Naive thymus-derived CD8-positive, alpha-beta T cell (primary cell): ENCODE measurements at regions not wholly inside any gene's neighbourhood (a gene's known extent, or its start where the extent isn't known, plus 50 kb on each side); places are given as distances from the start of the nearest gene placed in this dataset.

ENCODE experiments used
- ATAC-seq, 2 donors: fragments of 150-1000 bp; cut with Tn5 transposase in 1 of 2; sonication (Bioruptor Pico), chemical (Tn5 transposase) in 1 of 2; 1 replicate in 1 of 2; 2 replicates in 1 of 2; pipeline ENCODE4 v1.10.0; 2021; ENCODE audit warnings: mild to moderate bottlenecking in 2 of 2, moderate library complexity in 2 of 2
- POLR2A ChIA-PET: fragments of 350-600 bp; sonication (Branson Sonifier 250); formaldehyde crosslinking; loops from one replicate; lab custom pipeline; 2021; ENCODE audit warnings: antibody characterized with exemption; lab: Charles Lee
- DNase-seq, 10 donors: peaks; one replicate each; pipeline versions ENCODE4 v3.0.0 to v3.0.0-alpha.2; 2020 to 2022
- H3K27ac Mint-ChIP-seq, 10 donors: one replicate each; pipeline ENCODE4 v1.8.0; 2020 to 2022; ENCODE audit warnings: mild to moderate bottlenecking in 10 of 10, mixed read lengths in 10 of 10, moderate library complexity in 4 of 10, inconsistent platforms in 1 of 10
- H3K27me3 Mint-ChIP-seq, 5 donors: one replicate each; pipeline ENCODE4 v1.8.0; 2021 to 2022; ENCODE audit warnings: mixed read lengths in 5 of 5
- H3K36me3 Mint-ChIP-seq, 3 donors: one replicate each; pipeline ENCODE4 v1.8.0; 2020 to 2022; ENCODE audit warnings: mixed read lengths in 3 of 3, mild to moderate bottlenecking in 2 of 3, inconsistent platforms in 1 of 3
- H3K4me1 Mint-ChIP-seq, 4 donors: one replicate each; pipeline ENCODE4 v1.8.0; 2021 to 2022; ENCODE audit warnings: mixed read lengths in 4 of 4
- H3K4me3 Mint-ChIP-seq, 10 donors: one replicate each; pipeline ENCODE4 v1.8.0; 2020 to 2022; ENCODE audit warnings: mild to moderate bottlenecking in 10 of 10, mixed read lengths in 10 of 10, moderate library complexity in 6 of 10, inconsistent platforms in 1 of 10
- H3K9me3 Mint-ChIP-seq, 9 donors: one replicate each; pipeline ENCODE4 v1.8.0; 2020 to 2022; ENCODE audit warnings: mixed read lengths in 9 of 9, mild to moderate bottlenecking in 3 of 9, inconsistent platforms in 1 of 9, moderate library complexity in 1 of 9

DNA sequence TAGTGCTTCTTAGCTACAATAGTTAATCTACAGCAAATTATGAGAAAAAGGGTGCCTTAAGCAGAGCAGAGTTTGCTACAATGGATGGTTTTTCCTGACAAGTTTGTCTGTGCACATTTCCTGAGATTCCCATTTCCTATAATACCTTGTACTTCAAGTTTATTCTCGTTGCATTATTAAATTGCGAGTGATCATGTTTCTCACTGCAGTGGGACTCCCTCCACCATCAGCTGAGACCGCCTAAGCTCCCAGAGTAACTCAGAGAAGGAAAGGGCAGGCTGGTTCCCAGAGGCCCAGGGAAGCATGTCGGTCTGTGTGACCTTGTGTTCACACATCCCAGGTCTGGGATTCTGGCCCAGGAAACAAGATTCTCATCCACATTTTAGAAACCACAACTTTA, 162.1 kb downstream of the ARL4C start:
- H3K4me3 Mint-ChIP-seq, result peak overlapping the region in 1 of 10 donors; percentile 7
- H3K4me1 Mint-ChIP-seq, result peaks cover 17 to 33% (median 30%) of the 10 kb centered on the region in 4 donors
- ATAC-seq, result no peak
- H3K27me3 Mint-ChIP-seq, result peaks cover 0 to 2% (median 0%) of the 10 kb centered on the region in 5 donors
- peaks cover 0 to 10% (median 2%) of the 10 kb centered on the region in 9 donors for H3K9me3 Mint-ChIP-seq
- POLR2A ChIA-PET, result interaction anchor here (0.7 to 1.4 kb wide), 6 partner anchors 11 to 43 kb away, joined by 3 to 4 read pairs (median 3); no protein-coding TSS in a partner anchor
- H3K36me3 Mint-ChIP-seq, result peaks cover 0 to 5% (median 0%) of the 10 kb centered on the region in 3 donors
- peak overlapping the region in 7 of 10 donors; percentile 8 to 63 (median 43) for H3K27ac Mint-ChIP-seq
- DNase-seq, result no peak

DNA sequence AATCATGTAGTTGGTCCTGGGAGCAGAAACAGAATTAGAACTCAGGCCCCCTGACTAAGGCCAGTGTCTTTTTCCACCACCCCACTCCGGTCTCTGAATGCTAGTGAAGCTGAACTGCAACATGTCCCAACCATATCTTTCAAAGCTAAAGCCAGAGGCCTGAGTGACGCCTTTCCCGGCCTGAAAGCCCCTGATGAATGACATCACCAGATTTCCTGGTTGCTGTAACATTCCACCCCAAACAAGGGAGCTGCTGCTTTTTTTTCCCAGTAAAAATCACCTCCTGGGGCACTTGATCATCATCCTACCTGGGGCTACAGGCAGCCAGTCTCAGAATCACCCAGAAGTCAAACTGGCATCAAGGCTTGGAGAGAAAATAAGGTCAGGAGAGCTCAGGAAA, 162.7 kb downstream of the ARL4C start:
- H3K36me3 Mint-ChIP-seq, result peaks cover 0 to 5% (median 0%) of the 10 kb centered on the region in 3 donors
- DNase-seq, result no peak
- peak overlapping the region in 1 of 10 donors; percentile 18 for H3K4me3 Mint-ChIP-seq
- peaks cover 0 to 2% (median 0%) of the 10 kb centered on the region in 5 donors for H3K27me3 Mint-ChIP-seq
- POLR2A ChIA-PET, result interaction anchor here (1.1 to 1.4 kb wide), 2 partner anchors 10 to 28 kb away, joined by 3 to 4 read pairs; no protein-coding TSS in a partner anchor
- ATAC-seq, result no peak
- H3K27ac Mint-ChIP-seq, result peak overlapping the region in 3 of 10 donors; percentile 21 to 63 (median 60)
- H3K4me1 Mint-ChIP-seq, result peaks cover 17 to 33% (median 30%) of the 10 kb centered on the region in 4 donors
- peaks cover 0 to 5% (median under 1%) of the 10 kb centered on the region in 9 donors for H3K9me3 Mint-ChIP-seq

DNA sequence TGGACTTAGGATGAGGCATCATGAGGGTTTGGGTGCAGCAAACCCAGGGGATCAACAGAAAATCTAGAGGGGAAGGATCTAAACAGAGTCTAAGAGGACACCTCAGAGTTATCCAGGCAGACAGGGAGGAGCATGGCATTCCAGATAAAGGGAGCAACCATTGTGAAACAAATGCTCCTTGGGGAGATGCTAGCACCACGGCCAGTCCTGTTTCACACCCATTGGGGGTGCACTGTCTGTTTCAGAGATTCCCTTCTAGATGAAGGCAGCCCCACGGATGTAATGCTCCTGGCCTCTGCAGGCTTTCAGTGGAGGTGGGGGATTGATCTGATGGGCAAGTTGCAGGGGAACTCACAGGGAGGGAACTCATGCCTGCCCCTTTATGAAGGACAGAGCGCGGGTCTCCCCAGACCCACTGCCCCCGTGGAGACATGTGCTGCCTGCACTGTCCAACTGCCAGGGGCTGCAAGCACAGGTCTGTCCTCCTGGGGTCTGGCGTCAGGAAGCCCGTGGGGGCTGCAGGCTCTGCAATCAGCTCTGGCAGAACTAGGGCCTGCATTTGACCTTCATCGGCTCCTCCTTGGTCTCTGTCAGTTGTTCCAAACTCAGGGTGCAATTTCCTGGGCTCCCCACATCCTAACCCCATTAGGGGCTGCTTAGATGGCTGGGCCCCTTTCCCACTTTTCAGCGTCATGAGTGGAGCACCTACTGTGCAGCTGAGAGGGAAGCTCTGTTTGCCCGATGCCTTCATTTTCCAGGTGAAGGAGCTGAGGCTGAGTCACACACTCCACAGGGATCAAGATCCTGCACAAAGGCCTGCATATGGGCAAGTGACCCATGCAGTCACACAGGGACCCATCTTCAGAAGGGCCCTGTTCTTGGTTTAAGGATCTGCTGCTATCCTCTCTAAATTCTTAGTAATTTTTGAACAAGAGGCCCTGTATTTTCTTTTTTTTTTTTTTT, 163.4 kb downstream of the ARL4C start:
- peak overlapping the region in 7 of 10 donors; percentile 27 to 91 (median 42) for H3K27ac Mint-ChIP-seq
- H3K4me1 Mint-ChIP-seq, result peaks cover 17 to 33% (median 30%) of the 10 kb centered on the region in 4 donors
- H3K36me3 Mint-ChIP-seq, result peaks cover 0 to 3% (median 0%) of the 10 kb centered on the region in 3 donors
- no peak overlapping the region for H3K4me3 Mint-ChIP-seq
- ATAC-seq (no peak), DNase-seq (no peak)
- peaks cover 0 to 2% (median 0%) of the 10 kb centered on the region in 9 donors for H3K9me3 Mint-ChIP-seq
- peaks cover 0 to 2% (median 0%) of the 10 kb centered on the region in 5 donors for H3K27me3 Mint-ChIP-seq
- POLR2A ChIA-PET, result interaction anchor here (1.4 kb wide), 1 partner anchor 9 kb away, joined by 4 read pairs; no protein-coding TSS in a partner anchor

DNA sequence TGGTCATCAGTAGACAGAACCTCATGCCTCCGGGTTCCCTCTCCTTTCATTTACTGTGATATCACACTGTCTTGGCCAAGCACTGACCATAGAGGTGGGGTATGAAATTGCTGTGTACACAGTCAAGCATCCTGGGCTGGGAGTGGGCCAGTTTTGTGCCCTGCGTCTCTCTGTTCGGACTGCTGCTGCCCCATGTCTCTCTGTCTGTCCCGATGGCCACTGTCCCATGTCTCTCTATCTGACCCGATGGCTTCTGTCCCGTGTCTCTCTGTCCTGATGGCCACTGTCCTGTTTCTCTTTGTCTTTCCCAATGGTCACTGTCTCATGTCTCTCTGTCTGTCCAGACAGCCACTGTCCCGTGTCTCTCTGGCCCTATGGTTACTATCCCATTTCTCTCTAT, 164.9 kb downstream of the ARL4C start:
- ATAC-seq (no peak), DNase-seq (no peak)
- H3K9me3 Mint-ChIP-seq, result peaks cover 0 to 2% (median 0%) of the 10 kb centered on the region in 9 donors
- H3K4me3 Mint-ChIP-seq, result no peak overlapping the region
- no peaks in the 10 kb centered on the region for H3K36me3 Mint-ChIP-seq
- peaks cover 20 to 43% (median 40%) of the 10 kb centered on the region in 4 donors for H3K4me1 Mint-ChIP-seq
- peaks cover 0 to 2% (median 0%) of the 10 kb centered on the region in 5 donors for H3K27me3 Mint-ChIP-seq
- peak overlapping the region in 4 of 10 donors; percentile 27 to 91 (median 40) for H3K27ac Mint-ChIP-seq
- POLR2A ChIA-PET, result no interaction called here

DNA sequence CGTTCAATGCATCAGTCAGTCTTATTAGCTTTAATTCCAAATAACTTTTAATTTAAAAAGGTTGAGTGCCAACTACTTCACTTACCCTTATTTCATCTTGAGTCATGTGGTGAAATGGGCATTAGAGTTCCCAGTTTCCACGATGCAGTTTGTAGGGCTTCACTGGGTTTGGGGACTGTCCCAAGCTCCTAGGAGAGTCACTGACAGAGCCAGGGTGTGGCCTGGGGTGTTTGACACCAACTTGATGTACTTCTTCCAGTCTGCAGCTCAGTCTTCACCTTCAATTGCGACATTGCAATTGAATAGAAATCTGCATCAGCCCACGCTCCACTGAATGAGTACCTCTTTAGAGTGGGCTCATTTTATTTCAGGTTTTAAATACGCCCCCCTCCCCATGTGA, 165.3 kb downstream of the ARL4C start:
- Mint-ChIP-seq H3K4me3 (no peak overlapping the region), H3K27me3 (peaks cover 0 to 2% (median 0%) of the 10 kb centered on the region in 5 donors), H3K27ac (peak overlapping the region in 2 of 10 donors; percentile 27 to 78), H3K36me3 (no peaks in the 10 kb centered on the region), H3K9me3 (peaks cover 0 to 2% (median 0%) of the 10 kb centered on the region in 9 donors), H3K4me1 (peaks cover 20 to 43% (median 40%) of the 10 kb centered on the region in 4 donors)
- ATAC-seq (no peak), DNase-seq (no peak)
- POLR2A ChIA-PET, result no interaction called here

DNA sequence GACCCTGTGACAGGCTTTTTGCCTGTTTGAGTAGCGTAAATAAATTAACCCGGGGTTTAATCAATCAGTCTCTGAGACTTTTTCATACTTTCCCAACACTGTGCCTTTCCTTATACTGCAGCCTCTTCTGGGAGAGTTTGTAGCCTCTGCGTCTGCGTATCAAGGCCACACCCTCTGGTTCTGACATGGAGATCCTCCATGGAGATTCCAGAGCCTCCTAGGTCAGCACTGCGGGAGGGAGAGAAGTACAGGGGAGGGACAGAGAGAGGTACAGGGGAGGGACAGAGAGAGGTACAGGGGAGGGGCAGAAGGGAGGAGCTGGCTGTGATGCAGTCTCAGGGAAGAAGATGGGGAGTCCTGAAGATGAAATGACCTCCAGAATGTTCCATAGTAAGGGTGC, 166.0 kb downstream of the ARL4C start:
- no peak for DNase-seq
- H3K4me3 Mint-ChIP-seq, result no peak overlapping the region

DNA sequence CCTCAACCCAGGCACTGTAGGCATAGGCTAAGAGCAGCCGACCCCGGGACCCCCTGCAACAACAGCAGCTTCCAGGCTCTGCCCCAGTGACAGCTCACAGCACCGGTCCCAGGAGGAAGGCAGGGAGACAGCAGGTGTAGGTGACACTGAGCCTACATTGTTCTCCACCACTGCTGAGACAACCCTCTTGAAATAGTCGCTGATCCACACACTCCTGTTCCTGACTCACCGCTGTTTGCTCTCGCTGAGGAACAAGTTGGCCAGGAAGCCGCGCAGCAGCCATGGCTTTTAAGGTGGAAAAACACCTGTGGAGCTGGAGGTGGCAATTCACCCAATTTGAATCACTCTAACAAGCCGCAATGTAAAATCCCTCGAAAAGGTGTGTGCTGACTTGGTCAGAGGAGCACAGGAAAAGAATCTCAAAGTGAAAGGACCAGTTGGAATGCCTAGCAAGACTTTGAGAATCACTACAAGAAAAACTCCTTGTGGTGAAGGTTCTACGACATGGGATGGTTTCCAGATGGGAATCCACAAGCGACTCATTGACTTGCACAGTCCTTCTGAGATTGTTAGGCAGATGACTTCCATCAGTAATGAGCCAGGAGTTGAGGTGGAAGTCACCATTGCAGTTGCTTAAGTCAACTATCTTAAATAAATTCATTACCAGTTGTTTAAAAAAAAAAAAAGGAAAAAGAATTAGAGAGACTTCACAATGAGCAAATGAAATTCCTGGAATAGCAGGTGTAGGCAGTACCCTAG, 167.5 kb downstream of the ARL4C start:
- DNase-seq, result no peak
- no peak for ATAC-seq
- H3K4me1 Mint-ChIP-seq, result peaks cover 15 to 34% (median 25%) of the 10 kb centered on the region in 4 donors
- H3K36me3 Mint-ChIP-seq, result no peaks in the 10 kb centered on the region
- H3K4me3 Mint-ChIP-seq, result no peak overlapping the region
- H3K27ac Mint-ChIP-seq, result peak overlapping the region in 4 of 10 donors; percentile 14 to 71 (median 28)
- H3K9me3 Mint-ChIP-seq, result peaks cover 0 to 2% (median 0%) of the 10 kb centered on the region in 9 donors
- peaks cover 0 to 2% (median 0%) of the 10 kb centered on the region in 5 donors for H3K27me3 Mint-ChIP-seq
- POLR2A ChIA-PET, result no interaction called here

More for the DNA sequence above, 166.0 kb downstream of the ARL4C start:
- ATAC-seq, result no peak
- Mint-ChIP-seq H3K9me3 (peaks cover 0 to 2% (median 0%) of the 10 kb centered on the region in 9 donors), H3K27me3 (peaks cover 0 to 2% (median 0%) of the 10 kb centered on the region in 5 donors), H3K4me1 (peaks cover 18 to 39% (median 34%) of the 10 kb centered on the region in 4 donors), H3K36me3 (no peaks in the 10 kb centered on the region), H3K27ac (peak overlapping the region in 4 of 10 donors; percentile 29 to 78 (median 60))
- POLR2A ChIA-PET, result no interaction called here

DNA sequence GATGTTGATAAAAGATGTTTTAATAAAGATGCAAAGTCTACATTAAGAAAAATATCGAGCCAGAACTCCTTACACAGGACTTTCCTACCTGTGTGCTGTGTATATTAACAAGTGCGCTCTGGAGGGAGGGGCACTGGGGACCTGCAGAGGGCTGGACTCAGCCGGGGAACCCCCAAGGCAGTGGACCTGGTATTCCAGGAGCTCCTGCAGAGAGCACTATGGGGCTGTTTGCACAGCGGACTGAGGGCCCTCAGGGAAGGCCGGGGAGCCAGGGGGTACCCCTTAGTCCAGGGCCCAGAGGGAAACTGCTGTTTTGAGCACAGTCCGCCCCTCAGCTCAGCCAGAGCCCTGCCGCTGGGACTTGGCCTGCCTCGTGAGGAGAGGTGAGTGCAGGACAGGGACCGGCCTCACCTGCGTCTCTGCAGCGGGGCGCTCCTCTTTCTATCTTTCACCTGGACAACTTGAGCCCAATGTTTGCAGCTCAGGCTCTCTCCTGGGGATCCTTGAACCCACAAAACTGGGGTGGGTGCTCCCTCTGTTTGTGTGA, 168.4 kb downstream of the ARL4C start:
- no peaks in the 10 kb centered on the region for H3K36me3 Mint-ChIP-seq
- POLR2A ChIA-PET, result no interaction called here
- H3K27ac Mint-ChIP-seq, result peak overlapping the region in 2 of 10 donors; percentile 43 to 83
- H3K4me3 Mint-ChIP-seq, result no peak overlapping the region
- H3K27me3 Mint-ChIP-seq, result peaks cover 0 to 2% (median 0%) of the 10 kb centered on the region in 5 donors
- no peak for ATAC-seq
- H3K4me1 Mint-ChIP-seq, result peaks cover 15 to 41% (median 30%) of the 10 kb centered on the region in 4 donors
- H3K9me3 Mint-ChIP-seq, result peaks cover 0 to 2% (median 0%) of the 10 kb centered on the region in 9 donors
- DNase-seq, result no peak

DNA sequence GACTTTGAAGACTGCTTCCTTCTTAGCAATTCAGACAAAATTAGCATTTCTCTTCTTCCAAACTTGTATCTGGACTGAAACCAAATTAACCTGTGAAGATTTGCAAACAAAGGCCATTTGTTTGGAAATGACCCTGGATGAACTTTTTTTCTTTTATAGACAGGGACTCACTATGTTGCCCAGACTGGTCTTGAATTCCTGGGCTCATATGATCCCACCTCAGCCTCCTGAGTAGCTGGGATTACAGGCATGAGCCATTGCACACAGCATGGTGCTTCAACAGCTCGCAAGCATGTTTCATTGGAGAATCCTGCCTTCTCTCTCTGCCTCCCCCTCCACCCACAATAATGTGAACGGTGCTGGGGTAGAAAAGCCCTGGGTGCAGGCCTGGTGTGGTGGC, 170.2 kb downstream of the ARL4C start:
- POLR2A ChIA-PET, result interaction anchor here (0.7 kb wide), 1 partner anchor 26 kb away, joined by 3 read pairs; no protein-coding TSS in a partner anchor
- DNase-seq, result no peak
- no peak overlapping the region for H3K4me3 Mint-ChIP-seq
- no peak for ATAC-seq
- H3K27ac Mint-ChIP-seq, result peak overlapping the region in 1 of 10 donors; percentile 83
- no peaks in the 10 kb centered on the region for H3K36me3 Mint-ChIP-seq
- H3K9me3 Mint-ChIP-seq, result no peaks in the 10 kb centered on the region
- H3K4me1 Mint-ChIP-seq, result peaks cover 8 to 37% (median 30%) of the 10 kb centered on the region in 4 donors
- H3K27me3 Mint-ChIP-seq, result no peaks in the 10 kb centered on the region

DNA sequence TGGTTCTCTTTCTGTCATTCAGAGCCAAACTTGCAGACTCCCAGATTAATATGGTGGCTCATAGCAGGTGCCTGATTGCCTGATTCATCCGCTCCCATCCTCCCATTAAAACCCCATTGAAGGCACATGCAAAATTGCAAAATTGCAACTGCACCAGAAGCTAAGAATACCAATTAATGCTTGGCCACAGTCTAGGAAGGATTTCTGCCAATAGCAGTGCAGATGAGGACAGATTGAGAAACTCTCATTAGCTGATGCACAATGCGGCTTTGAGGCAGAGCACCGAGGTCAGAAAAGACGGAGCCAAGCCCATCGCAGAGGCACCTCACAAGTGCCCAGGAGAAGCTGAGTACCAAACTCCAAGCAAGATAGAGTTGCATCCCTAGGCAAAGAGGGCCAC, 172.8 kb downstream of the ARL4C start:
- DNase-seq (no peak), ATAC-seq (no peak)
- H3K27ac Mint-ChIP-seq, result peak overlapping the region in 4 of 10 donors; percentile 14 to 92 (median 78)
- POLR2A ChIA-PET, result interaction anchor here (1.5 kb wide), 1 partner anchor 10 kb away, joined by 4 read pairs; no protein-coding TSS in a partner anchor
- peaks cover 0 to 3% (median 0%) of the 10 kb centered on the region in 3 donors for H3K36me3 Mint-ChIP-seq
- no peak overlapping the region for H3K4me3 Mint-ChIP-seq
- peaks cover 10 to 42% (median 33%) of the 10 kb centered on the region in 4 donors for H3K4me1 Mint-ChIP-seq
- H3K9me3 Mint-ChIP-seq, result no peaks in the 10 kb centered on the region
- no peaks in the 10 kb centered on the region for H3K27me3 Mint-ChIP-seq

DNA sequence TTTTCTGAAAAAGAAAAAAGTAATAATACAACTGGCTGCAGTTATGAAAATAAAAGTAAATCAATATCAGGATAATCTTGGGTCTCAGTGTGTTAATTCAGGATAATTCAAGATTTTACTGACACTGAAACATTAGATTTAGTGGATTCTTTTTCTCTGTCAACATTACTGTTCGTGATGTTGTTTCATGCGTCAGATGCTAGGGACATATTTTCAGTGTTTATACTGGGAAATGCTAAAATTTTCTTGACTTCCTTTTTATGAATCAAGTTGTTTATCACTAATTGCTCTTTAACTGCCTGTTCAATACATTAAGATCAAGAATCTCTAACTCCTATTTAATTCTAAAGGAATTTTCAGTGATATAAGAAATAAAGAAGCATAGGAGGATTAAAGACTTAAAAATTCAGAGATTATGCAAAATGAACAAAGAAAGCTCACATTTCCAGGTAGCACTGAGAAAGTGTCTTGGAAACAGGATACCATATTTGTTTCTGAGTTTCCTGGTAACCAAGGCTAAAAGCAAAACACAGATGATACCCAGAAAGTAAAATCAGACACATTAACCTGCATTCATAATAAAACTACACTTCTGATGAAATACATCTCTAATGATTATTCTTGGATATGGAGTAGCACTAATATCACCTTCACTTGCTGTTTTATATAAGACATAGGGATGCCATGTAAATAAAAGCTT, 174.0 kb downstream of the ARL4C start:
- POLR2A ChIA-PET, result interaction anchor here (0.6 to 1.6 kb wide), 3 partner anchors 13 to 30 kb away, joined by 3 to 4 read pairs (median 3); no protein-coding TSS in a partner anchor
- peak overlapping the region in 9 of 10 donors; percentile 32 to 92 (median 67) for H3K27ac Mint-ChIP-seq
- ATAC-seq, result peak; percentile 62 to 84
- H3K9me3 Mint-ChIP-seq, result no peaks in the 10 kb centered on the region
- H3K36me3 Mint-ChIP-seq, result peaks cover 0 to 3% (median 0%) of the 10 kb centered on the region in 3 donors
- DNase-seq, result peak in 2 of 10 donors; percentile 28 to 56
- peaks cover 10 to 43% (median 35%) of the 10 kb centered on the region in 4 donors for H3K4me1 Mint-ChIP-seq
- H3K27me3 Mint-ChIP-seq, result no peaks in the 10 kb centered on the region
- H3K4me3 Mint-ChIP-seq, result no peak overlapping the region
